Brain microvascular endothelial cell (primary cell): ENCODE measurements at regions not wholly inside any gene's neighbourhood (a gene's known extent, or its start where the extent isn't known, plus 50 kb on each side); places are given as distances from the start of the nearest gene placed in this dataset.

Source experiments
- DNase-seq: peaks from one replicate; pipeline ENCODE4 v3.0.0-alpha.2; 2020
- H3K27ac ChIP-seq: fragments of 250-450 bp; sonication (Bioruptor Pico); 2 replicates; pipeline ENCODE4 v1.5.1; 2020; ENCODE audit warnings: mild to moderate bottlenecking, moderate library complexity
- H3K27me3 ChIP-seq: fragments of 250-450 bp; sonication (Bioruptor Pico); replicated peaks from 2 replicates; pipeline ENCODE4 v1.5.1; 2020; ENCODE audit warnings: mild to moderate bottlenecking
- H3K36me3 ChIP-seq: fragments of 250-450 bp; sonication (Bioruptor Pico); replicated peaks from 2 replicates; pipeline ENCODE4 v1.5.1; 2020; ENCODE audit warnings: mild to moderate bottlenecking
- H3K4me3 ChIP-seq: 2 replicates; pipeline ENCODE4 v1.5.1; 2011; ENCODE audit warnings: low read depth, mild to moderate bottlenecking, control low read depth, low read length, moderate library complexity
- CTCF ChIP-seq: IDR thresholded peaks from 2 replicates; pipeline ENCODE4 v1.5.1; 2011; ENCODE audit warnings: low read depth, mild to moderate bottlenecking, moderate library complexity, low read length, control low read depth, inconsistent platforms; ENCODE audit errors: missing control alignments
- in situ Hi-C: cut with HindIII; loops from 2 replicates; pipeline ENCODE4 v1.10.0; 2017; ENCODE audit warnings: low sequenced_read_pairs, low pct_ligation_motif_present

- in situ Hi-C loops: no loop called here
- peak; percentile 42 for DNase-seq
- no peak overlapping the region for H3K4me3 ChIP-seq
- no peaks in the 10 kb centered on the region for H3K27me3 ChIP-seq
- no peak overlapping the region for H3K27ac ChIP-seq
- no peaks in the 10 kb centered on the region for H3K36me3 ChIP-seq
- TF ChIP-seq CTCF: peak; percentile 21
These were observed 439.0 kb downstream of the ENC1 start for GRCh38 chr5:74201334-74202081.

- Histone ChIP-seq H3K4me3 (no peak overlapping the region), H3K27ac (no peak overlapping the region), H3K36me3 (no peaks in the 10 kb centered on the region), H3K27me3 (no peaks in the 10 kb centered on the region)
- no peak for TF ChIP-seq CTCF
- in situ Hi-C loops: no loop called here
- no peak for DNase-seq
These were observed 440.0 kb downstream of the ENC1 start for GRCh38 chr5:74200560-74200959.

GRCh38 chr5:74199436-74200210 lies 440.9 kb downstream of the ENC1 start:
- no peak for TF ChIP-seq CTCF
- H3K36me3 ChIP-seq: no peaks in the 10 kb centered on the region
- no peaks in the 10 kb centered on the region for H3K27me3 ChIP-seq
- in situ Hi-C loops: no loop called here
- H3K27ac ChIP-seq: no peak overlapping the region
- no peak overlapping the region for H3K4me3 ChIP-seq
- DNase-seq: no peak

GRCh38 chr5:74199005-74199404 lies 441.5 kb downstream of the ENC1 start:
- in situ Hi-C loops: no loop called here
- no peak overlapping the region for H3K27ac ChIP-seq
- no peak for TF ChIP-seq CTCF
- H3K36me3 ChIP-seq: no peaks in the 10 kb centered on the region
- no peaks in the 10 kb centered on the region for H3K27me3 ChIP-seq
- DNase-seq: no peak
- H3K4me3 ChIP-seq: no peak overlapping the region

GRCh38 chr5:74198156-74198555 lies 442.4 kb downstream of the ENC1 start:
- in situ Hi-C loops: no loop called here
- Histone ChIP-seq H3K4me3 (no peak overlapping the region), H3K36me3 (no peaks in the 10 kb centered on the region), H3K27ac (no peak overlapping the region), H3K27me3 (no peaks in the 10 kb centered on the region)
- no peak for DNase-seq
- TF ChIP-seq CTCF: no peak
